Retinal pigment epithelial cell (primary cell): ENCODE measurements at regions not wholly inside any gene's neighbourhood (a gene's known extent, or its start where the extent isn't known, plus 50 kb on each side); places are given as distances from the start of the nearest gene placed in this dataset.

Experiments
- DNase-seq: peaks from one replicate; pipeline ENCODE4 v3.0.0-alpha.2; 2010; ENCODE audit warnings: low read depth
- H3K4me3 ChIP-seq: 2 replicates; pipeline ENCODE4 v1.5.1; 2011; ENCODE audit warnings: mild to moderate bottlenecking, low read length, control low read depth, moderate library complexity
- CTCF ChIP-seq: conservative IDR thresholded peaks from 2 replicates; pipeline ENCODE4 v1.5.1; 2011; ENCODE audit warnings: low read depth, low read length, control low read depth, inconsistent platforms

GRCh38 chr16:19361587-19361986 lies 56.1 kb upstream of the TMC5 start:
- H3K4me3 ChIP-seq = no peak overlapping the region
- TF ChIP-seq CTCF = no peak
- peak; percentile 45 for DNase-seq

GRCh38 chr16:19363740-19364139 lies 53.9 kb upstream of the TMC5 start:
- H3K4me3 ChIP-seq = no peak overlapping the region
- peak; percentile 63 for DNase-seq
- TF ChIP-seq CTCF = no peak

- no peak for DNase-seq
- no peak overlapping the region for H3K4me3 ChIP-seq
- no peak for TF ChIP-seq CTCF
Observed at GRCh38 chr16:19365486-19365885, 52.2 kb upstream of the TMC5 start.

GRCh38 chr16:19366391-19366790 lies 51.3 kb upstream of the TMC5 start:
- no peak for TF ChIP-seq CTCF
- DNase-seq = peak; percentile 51
- no peak overlapping the region for H3K4me3 ChIP-seq

DNA sequence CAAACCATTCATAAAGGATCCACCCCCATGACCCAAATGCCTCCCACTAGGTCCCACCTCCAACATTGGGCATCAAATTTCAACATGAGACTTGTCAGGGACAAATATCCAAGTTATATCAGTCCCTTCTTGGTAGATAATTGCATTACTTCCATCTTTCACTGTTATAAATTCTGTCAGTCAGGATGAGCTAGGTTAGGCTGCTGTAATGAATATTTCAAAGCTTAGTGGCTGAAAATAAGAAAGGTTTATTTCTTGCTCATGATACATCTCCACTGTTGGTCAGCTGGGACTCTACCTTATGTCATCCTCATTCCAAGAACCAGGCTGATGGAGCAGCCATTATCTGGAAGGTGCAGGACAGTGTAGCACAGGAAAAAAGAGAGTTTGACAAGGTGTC lies 50.3 kb upstream of the TMC5 start:
- no peak for DNase-seq
- no peak for TF ChIP-seq CTCF
- no peak overlapping the region for H3K4me3 ChIP-seq
